ENCODE measurements at regions not wholly inside any gene's neighbourhood (a gene's known extent, or its start where the extent isn't known, plus 50 kb on each side); places are given as distances from the start of the nearest gene placed in this dataset.

DNA sequence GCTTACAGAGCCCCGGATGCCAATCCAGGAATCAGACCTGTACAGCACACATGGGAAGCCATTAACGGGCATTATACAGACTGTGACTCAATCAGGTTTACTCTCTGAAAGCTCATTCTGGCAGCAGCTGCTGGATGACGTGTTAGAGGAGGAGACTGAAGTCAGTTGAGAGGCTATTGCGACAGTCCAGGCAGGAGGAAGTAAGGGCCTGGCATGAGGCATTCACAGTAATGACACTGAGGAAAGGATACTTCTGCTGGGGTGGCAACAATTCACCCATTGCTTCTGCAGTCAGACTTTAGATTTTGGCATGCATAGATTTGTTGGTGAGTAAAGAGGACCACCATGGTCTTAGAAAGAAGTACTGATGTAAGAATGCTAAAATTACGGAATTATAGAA lies 151.0 kb upstream of the HEY2 start:
- TF ChIP-seq, protein P1, sequence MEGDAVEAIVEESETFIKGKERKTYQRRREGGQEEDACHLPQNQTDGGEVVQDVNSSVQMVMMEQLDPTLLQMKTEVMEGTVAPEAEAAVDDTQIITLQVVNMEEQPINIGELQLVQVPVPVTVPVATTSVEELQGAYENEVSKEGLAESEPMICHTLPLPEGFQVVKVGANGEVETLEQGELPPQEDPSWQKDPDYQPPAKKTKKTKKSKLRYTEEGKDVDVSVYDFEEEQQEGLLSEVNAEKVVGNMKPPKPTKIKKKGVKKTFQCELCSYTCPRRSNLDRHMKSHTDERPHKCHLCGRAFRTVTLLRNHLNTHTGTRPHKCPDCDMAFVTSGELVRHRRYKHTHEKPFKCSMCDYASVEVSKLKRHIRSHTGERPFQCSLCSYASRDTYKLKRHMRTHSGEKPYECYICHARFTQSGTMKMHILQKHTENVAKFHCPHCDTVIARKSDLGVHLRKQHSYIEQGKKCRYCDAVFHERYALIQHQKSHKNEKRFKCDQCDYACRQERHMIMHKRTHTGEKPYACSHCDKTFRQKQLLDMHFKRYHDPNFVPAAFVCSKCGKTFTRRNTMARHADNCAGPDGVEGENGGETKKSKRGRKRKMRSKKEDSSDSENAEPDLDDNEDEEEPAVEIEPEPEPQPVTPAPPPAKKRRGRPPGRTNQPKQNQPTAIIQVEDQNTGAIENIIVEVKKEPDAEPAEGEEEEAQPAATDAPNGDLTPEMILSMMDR (IDR thresholded peaks at IDR 0.05; ENCODE audit: low read depth, low read length): no peak
- no peak for TF ChIP-seq EZH2phosphoT487 (IDR thresholded peaks at IDR 0.05; ENCODE audit: low read depth)

All from OCI-LY3 (cell line).